ENCODE measurements at regions not wholly inside any gene's neighbourhood (a gene's known extent, or its start where the extent isn't known, plus 50 kb on each side); places are given as distances from the start of the nearest gene placed in this dataset.

DNA sequence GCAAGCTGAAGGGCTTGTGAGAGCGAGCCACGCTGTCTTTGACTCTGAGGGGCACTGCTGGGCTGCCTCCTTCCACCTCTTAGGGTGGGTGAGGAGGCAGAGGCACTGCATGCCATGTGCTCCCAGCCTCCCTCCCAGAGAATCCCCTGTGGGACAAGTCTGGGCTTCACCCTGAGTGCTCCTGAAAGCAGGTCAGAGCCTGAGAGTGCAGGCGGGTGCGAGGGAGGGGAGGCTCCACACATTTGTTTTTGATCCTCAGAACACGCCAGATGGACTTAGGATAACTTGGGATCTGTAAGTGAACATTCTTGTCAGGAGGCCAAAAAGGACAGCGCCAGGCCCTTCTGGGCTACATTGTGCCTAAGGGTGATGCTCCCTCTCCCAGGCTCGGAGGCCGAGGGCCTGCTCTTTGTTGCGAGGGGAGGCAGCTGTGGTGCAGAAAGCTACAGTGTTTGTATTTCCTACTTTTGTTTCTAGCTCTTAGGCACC, 155.4 kb downstream of the TMX1 start:
- peaks cover 0 to 8% (median 3%) of the 10 kb centered on the region in 4 experiments; a peak in 4 of 7 replicates for H3K4me1 ChIP-seq (replicated peaks in 1 of 4; ENCODE audit: control insufficient read depth in 3 of 4, insufficient read depth in 4 of 4, low read length in 3 of 4)
- H3K4ac ChIP-seq (replicated peaks; ENCODE audit: insufficient read length, low read depth, low read length) = no peak overlapping the region
- H2BK20ac ChIP-seq (ENCODE audit: low read length) = peak overlapping the region; percentile 15; the same call in 1 of the 2 replicates
- no peak overlapping the region for H3K9ac ChIP-seq (replicated peaks in 1 of 4; ENCODE audit: extremely low read depth in 1 of 4, low read depth in 3 of 4, low read length in 3 of 4)
- no peak overlapping the region for H3K23ac ChIP-seq (ENCODE audit: insufficient read length)
- H3K79me1 ChIP-seq (ENCODE audit: low read depth, low read length) = no peaks in the 10 kb centered on the region
- FAIRE-seq (no peak), DNase-seq (ENCODE audit: low read depth in 1 of 2, low spot score in 2 of 2) (peak in 1 of 2 experiments; percentile 54)
- H3K4me2 ChIP-seq (ENCODE audit: insufficient read depth in 1 of 2, low read depth in 2 of 2, low read length in 2 of 2) = no peak overlapping the region
- CTCF ChIA-PET (ENCODE audit: partially characterized antibody) = no interaction called here
- peak overlapping the region; percentile 48 for H4K91ac ChIP-seq (replicated peaks; ENCODE audit: insufficient read length, low read length)
- peak overlapping the region; percentile 83; the same call in 1 of the 2 replicates for H2BK12ac ChIP-seq (ENCODE audit: low read depth, low read length)
- H2BK5ac ChIP-seq (ENCODE audit: low read depth, low read length) = peak overlapping the region; percentile 72; the same call in 1 of the 2 replicates
- H4K5ac ChIP-seq (ENCODE audit: insufficient read length, low read depth, low read length) = no peak overlapping the region
- H3K27ac ChIP-seq (ENCODE audit: low read depth, low read length) = no peak overlapping the region
- H2BK120ac ChIP-seq (replicated peaks; ENCODE audit: low read depth, low read length) = no peak overlapping the region
- H3K56ac ChIP-seq (replicated peaks; ENCODE audit: insufficient read length, low read depth, low read length) = no peak overlapping the region
- H4K8ac ChIP-seq (ENCODE audit: extremely low read depth, insufficient read depth, low read length) = peak overlapping the region; percentile 74; the same call in 1 of the 2 replicates
- H3K9me3 ChIP-seq (ENCODE audit: insufficient read depth in 2 of 2, low read depth in 1 of 2, low read length in 1 of 2) = no peaks in the 10 kb centered on the region
- WGBS, 2 experiments (ENCODE audit: extremely low coverage in 1 of 2, insufficient coverage in 1 of 2, insufficient read length in 1 of 2, insufficient replicate concordance in 2 of 2, low coverage in 1 of 2, low lambda C conversion rate in 2 of 2, missing lambda C conversion rate in 1 of 2) = 86% methylated on average over 9 of the region's 9 CpGs; no CpG with 5 or more reads in 1 of the 2 experiments
- 0 out of 2 replicates have a peak overlapping the region, but pooled peaks have one; percentile 28 for H3K18ac ChIP-seq (ENCODE audit: extremely low read depth, low read length)
- H3K4me3 ChIP-seq (ENCODE audit: extremely low read depth in 1 of 4, insufficient read depth in 2 of 4, low read depth in 3 of 4, low read length in 4 of 4) = no peak overlapping the region
- peak overlapping the region; percentile 97 for H2AFZ ChIP-seq (ENCODE audit: low read length)
- POLR2A ChIA-PET (ENCODE audit: partially characterized antibody) = no interaction called here
- H3K23me2 ChIP-seq (ENCODE audit: low read depth, low read length) = 0 out of 2 replicates have a peak, but pooled peaks cover 2% of the 10 kb centered on the region
- H4K20me1 ChIP-seq (replicated peaks in 1 of 2; ENCODE audit: control insufficient read depth in 1 of 2, insufficient read depth in 2 of 2, low read length in 2 of 2) = no peaks in the 10 kb centered on the region
- TF ChIP-seq, protein P1, sequence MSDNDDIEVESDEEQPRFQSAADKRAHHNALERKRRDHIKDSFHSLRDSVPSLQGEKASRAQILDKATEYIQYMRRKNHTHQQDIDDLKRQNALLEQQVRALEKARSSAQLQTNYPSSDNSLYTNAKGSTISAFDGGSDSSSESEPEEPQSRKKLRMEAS (IDR thresholded peaks at IDR 0.05) = peak; percentile 63
- TF ChIP-seq YY1 (IDR thresholded peaks at IDR 0.05; ENCODE audit: low read depth, low read length) = no peak
- no peak for TF ChIP-seq CREB1 (IDR thresholded peaks at IDR 0.05)
- no peak for TF ChIP-seq POU5F1 (IDR thresholded peaks at IDR 0.05; ENCODE audit: low read depth, low read length)
- TF ChIP-seq GABPA (IDR thresholded peaks at IDR 0.05; ENCODE audit: borderline replicate concordance, insufficient read depth, low read length) = no peak
- 0 out of 4 replicates have a peak, but pooled peaks have one; percentile 16 to 21 for TF ChIP-seq RAD21 (IDR thresholded peaks at IDR 0.05 in 1 of 2, conservative IDR thresholded peaks at IDR 0.05 in 1 of 2; ENCODE audit: low read depth in 2 of 2, low read length in 2 of 2)
- TF ChIP-seq CTBP2 (IDR thresholded peaks at IDR 0.05; ENCODE audit: borderline replicate concordance, insufficient read depth, insufficient read length, low read length) = no peak
- TF ChIP-seq, protein P2, sequence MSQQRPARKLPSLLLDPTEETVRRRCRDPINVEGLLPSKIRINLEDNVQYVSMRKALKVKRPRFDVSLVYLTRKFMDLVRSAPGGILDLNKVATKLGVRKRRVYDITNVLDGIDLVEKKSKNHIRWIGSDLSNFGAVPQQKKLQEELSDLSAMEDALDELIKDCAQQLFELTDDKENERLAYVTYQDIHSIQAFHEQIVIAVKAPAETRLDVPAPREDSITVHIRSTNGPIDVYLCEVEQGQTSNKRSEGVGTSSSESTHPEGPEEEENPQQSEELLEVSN (IDR thresholded peaks at IDR 0.05) = peak; percentile 49; the same call in 1 of the 2 replicates
- no peak overlapping the region for H2BK15ac ChIP-seq (ENCODE audit: low read length)
- no peak overlapping the region for H2AK5ac ChIP-seq (ENCODE audit: low read depth, low read length)
- H3K14ac ChIP-seq (ENCODE audit: insufficient read length) = no peak overlapping the region
- H3K27me3 ChIP-seq (replicated peaks in 1 of 4; ENCODE audit: control insufficient read depth in 3 of 4, extremely low read depth in 1 of 4, insufficient read depth in 3 of 4, low read length in 3 of 4) = no peaks in the 10 kb centered on the region
- no peaks in the 10 kb centered on the region for H3K79me2 ChIP-seq (ENCODE audit: control insufficient read depth in 1 of 2, insufficient read depth in 2 of 2, low read length in 2 of 2)
- H3K36me3 ChIP-seq (ENCODE audit: control insufficient read depth in 2 of 4, insufficient read depth in 4 of 4, low read length in 3 of 4) = no peaks in the 10 kb centered on the region

All from H1 (cell line).